GM12874 (cell line): ENCODE measurements at regions not wholly inside any gene's neighbourhood (a gene's known extent, or its start where the extent isn't known, plus 50 kb on each side); places are given as distances from the start of the nearest gene placed in this dataset.

Experiments used
- TF ChIP-seq, protein P1 (sequence below): IDR thresholded peaks from 2 replicates; pipeline ENCODE4 v1.5.1; 2011; ENCODE audit warnings: low read depth, mild to moderate bottlenecking, control low read depth, low read length, moderate library complexity; ENCODE audit not compliant: insufficient read depth

DNA sequence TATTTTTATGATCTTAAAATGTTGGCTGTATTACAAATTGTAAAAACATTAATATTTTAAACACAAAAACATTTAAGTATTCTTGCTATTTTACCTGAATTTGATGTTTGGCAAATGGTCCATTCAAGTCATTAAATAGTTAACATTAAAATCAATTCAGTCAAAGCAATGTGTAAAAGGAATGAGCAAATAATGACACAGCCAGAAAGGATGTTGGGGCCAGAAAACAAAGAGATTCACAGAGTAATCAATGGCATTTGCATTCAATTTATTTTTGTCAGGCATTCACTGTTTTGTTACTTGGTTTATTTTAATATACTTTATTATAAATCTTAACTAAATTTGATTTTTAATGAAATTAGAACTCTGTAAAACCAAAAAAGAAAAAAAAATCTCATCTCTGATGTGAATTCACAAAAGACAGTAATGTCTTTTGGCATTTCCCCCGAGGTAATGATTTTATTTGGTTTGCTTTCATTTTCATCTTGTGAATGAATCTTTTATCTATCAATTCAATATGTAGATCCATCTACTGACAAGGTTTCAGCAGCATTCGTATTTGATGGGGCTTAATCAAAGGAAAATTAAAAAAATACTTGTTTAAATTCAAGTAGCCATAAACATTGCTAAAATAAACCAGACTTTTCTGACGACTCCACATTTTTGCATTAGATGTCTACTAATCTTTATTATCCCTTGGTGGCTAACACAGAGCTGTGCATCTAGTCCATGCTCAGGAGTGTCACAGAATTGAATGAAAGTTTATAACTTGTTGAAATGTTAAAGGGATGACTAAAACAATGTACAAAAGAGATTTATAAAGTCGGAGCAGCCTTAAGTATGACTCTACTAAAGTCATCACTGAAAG lies 866.7 kb upstream of the GJE1 start:
- TF ChIP-seq, protein P1, sequence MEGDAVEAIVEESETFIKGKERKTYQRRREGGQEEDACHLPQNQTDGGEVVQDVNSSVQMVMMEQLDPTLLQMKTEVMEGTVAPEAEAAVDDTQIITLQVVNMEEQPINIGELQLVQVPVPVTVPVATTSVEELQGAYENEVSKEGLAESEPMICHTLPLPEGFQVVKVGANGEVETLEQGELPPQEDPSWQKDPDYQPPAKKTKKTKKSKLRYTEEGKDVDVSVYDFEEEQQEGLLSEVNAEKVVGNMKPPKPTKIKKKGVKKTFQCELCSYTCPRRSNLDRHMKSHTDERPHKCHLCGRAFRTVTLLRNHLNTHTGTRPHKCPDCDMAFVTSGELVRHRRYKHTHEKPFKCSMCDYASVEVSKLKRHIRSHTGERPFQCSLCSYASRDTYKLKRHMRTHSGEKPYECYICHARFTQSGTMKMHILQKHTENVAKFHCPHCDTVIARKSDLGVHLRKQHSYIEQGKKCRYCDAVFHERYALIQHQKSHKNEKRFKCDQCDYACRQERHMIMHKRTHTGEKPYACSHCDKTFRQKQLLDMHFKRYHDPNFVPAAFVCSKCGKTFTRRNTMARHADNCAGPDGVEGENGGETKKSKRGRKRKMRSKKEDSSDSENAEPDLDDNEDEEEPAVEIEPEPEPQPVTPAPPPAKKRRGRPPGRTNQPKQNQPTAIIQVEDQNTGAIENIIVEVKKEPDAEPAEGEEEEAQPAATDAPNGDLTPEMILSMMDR = no peak

DNA sequence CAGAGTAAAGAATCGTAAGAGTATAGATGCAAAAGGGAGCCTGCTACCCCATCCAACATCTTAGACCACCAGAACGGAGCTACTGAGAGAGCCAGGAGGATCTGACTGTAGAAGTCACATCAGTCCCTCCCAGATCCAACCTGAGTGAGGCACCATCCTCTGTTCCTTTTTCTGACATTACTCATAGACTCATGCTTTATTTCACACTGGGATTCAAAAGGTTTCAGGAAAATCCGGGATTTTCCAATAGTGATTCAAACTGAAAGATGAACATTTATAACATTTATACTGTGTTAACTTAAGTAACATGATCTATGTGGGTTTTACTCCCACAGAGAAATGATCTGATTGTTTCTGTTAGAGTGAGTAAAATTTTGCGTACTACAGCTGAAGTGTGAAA lies 868.6 kb upstream of the GJE1 start:
- TF ChIP-seq, protein P1 = no peak

- TF ChIP-seq, protein P1 = no peak
Measured at GRCh38 chr6:141261672-141262060, 871.1 kb upstream of the GJE1 start.

GRCh38 chr6:141261016-141261671 lies 871.6 kb upstream of the GJE1 start:
- TF ChIP-seq, protein P1 = no peak

DNA sequence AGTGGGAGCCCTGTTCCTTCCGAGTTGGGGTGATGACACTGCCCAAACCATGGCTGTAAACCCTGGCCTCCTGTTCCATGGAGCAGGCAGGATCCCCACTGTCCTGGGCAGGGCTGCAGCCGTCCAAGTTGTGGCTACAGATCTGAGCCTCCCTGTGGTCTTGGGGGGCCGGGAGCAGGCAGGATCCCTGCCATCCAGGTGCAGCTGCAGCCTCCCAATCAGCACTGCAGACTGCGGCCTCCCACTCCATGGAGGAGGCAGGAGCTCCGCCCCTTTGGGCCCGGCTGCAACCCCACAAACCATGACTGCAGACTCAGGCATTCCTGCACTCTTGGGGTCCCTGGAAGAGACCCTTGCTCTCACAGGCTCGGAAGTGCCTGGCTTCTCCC lies 872.1 kb upstream of the GJE1 start:
- TF ChIP-seq, protein P1 = no peak

DNA sequence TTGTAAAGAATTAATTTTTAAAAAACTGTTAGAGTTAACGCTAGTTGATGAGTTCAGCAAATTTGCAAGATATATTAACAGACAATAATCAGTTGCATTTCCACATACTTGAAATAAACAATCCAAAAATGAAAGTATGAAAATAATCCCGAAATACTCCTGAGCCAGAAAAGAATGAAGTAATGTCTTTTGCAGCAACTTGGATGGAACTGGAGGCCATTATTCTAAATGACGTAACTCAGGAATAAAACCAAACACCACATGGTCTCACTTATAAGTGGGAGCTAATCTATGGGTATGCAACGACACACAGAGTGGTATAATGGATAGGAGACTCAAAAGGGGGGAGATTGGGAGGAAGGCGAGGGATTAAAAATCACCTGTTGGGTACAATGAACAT lies 872.9 kb upstream of the GJE1 start:
- TF ChIP-seq, protein P1 = no peak

DNA sequence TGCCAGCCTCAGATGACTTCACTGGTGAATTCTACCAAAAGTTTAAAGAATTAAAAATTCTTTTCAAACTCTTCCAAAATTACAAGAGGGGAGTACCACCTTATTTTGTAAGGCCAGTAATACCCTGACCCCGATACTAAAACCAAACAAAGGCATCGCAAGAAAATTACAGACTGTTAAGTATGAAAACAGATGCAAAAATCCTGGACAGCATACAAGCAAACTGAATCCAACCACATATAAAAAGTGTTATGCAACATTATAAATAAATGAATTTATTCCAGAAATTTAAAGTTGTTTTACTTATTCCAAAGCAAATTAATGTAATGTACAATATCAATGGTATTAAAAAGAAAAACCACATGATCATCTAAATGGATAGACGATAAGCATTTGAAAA lies 873.6 kb upstream of the GJE1 start:
- TF ChIP-seq, protein P1 = no peak
